H1 (cell line): ENCODE measurements at regions not wholly inside any gene's neighbourhood (a gene's known extent, or its start where the extent isn't known, plus 50 kb on each side); places are given as distances from the start of the nearest gene placed in this dataset.

Experiments
- CTCF ChIA-PET: fragments of 300-600 bp; sonication (Branson Sonifier 250); formaldehyde crosslinking; loops from one replicate; lab custom pipeline; 2021; ENCODE audit not compliant: partially characterized antibody; lab: Charles Lee
- POLR2A ChIA-PET: fragments of 300-600 bp; sonication (Branson Sonifier 250); formaldehyde crosslinking; loops from one replicate; lab custom pipeline; 2021; ENCODE audit warnings: inconsistent platforms; ENCODE audit not compliant: partially characterized antibody; lab: Charles Lee
- DNase-seq, 2 experiments: peaks; one replicate each; pipeline versions ENCODE4 v3.0.0 to v3.0.0-alpha.2; 2010 to 2022; ENCODE audit warnings: low spot score in 2 of 2, low read depth in 1 of 2, mixed read lengths in 1 of 2
- FAIRE-seq: peaks from 2 replicates; lab custom pipeline; 2011; peaks lifted over from hg19 to GRCh38; lab: Jason Lieb, UNC
- H2AFZ ChIP-seq: 2 replicates; pipeline ENCODE4 v1.8.1; 2012; ENCODE audit warnings: low read length, inconsistent platforms
- H2AK5ac ChIP-seq: 2 replicates; pipeline ENCODE4 v1.6.1; 2013; ENCODE audit warnings: low read depth, low read length
- H2BK120ac ChIP-seq: replicated peaks from 2 replicates; pipeline ENCODE3; 2013; ENCODE audit warnings: low read depth, low read length, inconsistent platforms
- H2BK12ac ChIP-seq: 2 replicates; pipeline ENCODE4 v1.6.1; 2013; ENCODE audit warnings: low read depth, low read length
- H2BK15ac ChIP-seq: 2 replicates; pipeline ENCODE4 v1.6.1; 2013; ENCODE audit warnings: low read length
- H2BK20ac ChIP-seq: 2 replicates; pipeline ENCODE4 v1.6.1; 2013; ENCODE audit warnings: low read length
- H2BK5ac ChIP-seq: 2 replicates; pipeline ENCODE4 v1.6.1; 2013; ENCODE audit warnings: low read depth, low read length
- H3K14ac ChIP-seq: 2 replicates; pipeline ENCODE4 v1.6.1; 2013; ENCODE audit warnings: inconsistent platforms; ENCODE audit not compliant: insufficient read length
- H3K18ac ChIP-seq: 2 replicates; pipeline ENCODE4 v1.6.1; 2013; ENCODE audit warnings: low read length; ENCODE audit errors: extremely low read depth
- H3K23ac ChIP-seq: 2 replicates; pipeline ENCODE4 v1.6.1; 2013; ENCODE audit warnings: inconsistent platforms; ENCODE audit not compliant: insufficient read length
- H3K23me2 ChIP-seq: 2 replicates; pipeline ENCODE4 v1.6.1; 2013; ENCODE audit warnings: low read depth, low read length
- H3K27ac ChIP-seq: 2 replicates; pipeline ENCODE4 v1.6.1; 2011; ENCODE audit warnings: low read depth, low read length, inconsistent platforms
- H3K27me3 ChIP-seq, 4 experiments: replicated peaks in 1 of 4; 1 replicate in 1 of 4; 2 replicates in 3 of 4; pipeline versions ENCODE4 v1.6.1 to v1.8.1; 2011 to 2013; ENCODE audit warnings: low read length in 3 of 4, mild to moderate bottlenecking in 3 of 4, inconsistent platforms in 2 of 4, mixed read lengths in 2 of 4, moderate library complexity in 1 of 4; ENCODE audit not compliant: control insufficient read depth in 3 of 4, insufficient read depth in 3 of 4; ENCODE audit errors: extremely low read depth in 1 of 4
- H3K36me3 ChIP-seq, 4 experiments: 2 replicates each; pipeline versions ENCODE4 v1.6.1 to v1.8.1; 2011 to 2013; ENCODE audit warnings: mild to moderate bottlenecking in 4 of 4, low read length in 3 of 4, moderate library complexity in 2 of 4, control low read depth in 1 of 4, inconsistent platforms in 1 of 4; ENCODE audit not compliant: insufficient read depth in 4 of 4, control insufficient read depth in 2 of 4
- H3K4ac ChIP-seq: replicated peaks from 2 replicates; pipeline ENCODE3; 2013; ENCODE audit warnings: low read length, low read depth, mixed read lengths, inconsistent platforms; ENCODE audit not compliant: insufficient read length
- H3K4me1 ChIP-seq, 4 experiments: replicated peaks in 1 of 4; 1 replicate in 1 of 4; 2 replicates in 3 of 4; pipeline versions ENCODE4 v1.6.1 to v1.8.1; 2011 to 2013; ENCODE audit warnings: low read length in 3 of 4, inconsistent platforms in 2 of 4, mixed read lengths in 1 of 4; ENCODE audit not compliant: insufficient read depth in 4 of 4, control insufficient read depth in 3 of 4
- H3K4me2 ChIP-seq, 2 experiments: 2 replicates each; pipeline versions ENCODE4 v1.6.1 to v1.8.1; 2011 to 2013; ENCODE audit warnings: low read depth in 2 of 2, low read length in 2 of 2, control low read depth in 1 of 2, inconsistent platforms in 1 of 2, mild to moderate bottlenecking in 1 of 2; ENCODE audit not compliant: insufficient read depth in 1 of 2
- H3K4me3 ChIP-seq, 4 experiments: fragments of 200-600, 300-600 bp in 1 of 4; sonication (generic), shearing (Covaris generic), sonication (Bioruptor Twin) in 1 of 4; 2 replicates each; pipeline versions ENCODE4 v1.5.1 to v1.8.1; 2011 to 2016; ENCODE audit warnings: low read length in 4 of 4, low read depth in 3 of 4, control low read depth in 2 of 4, inconsistent platforms in 2 of 4, mild to moderate bottlenecking in 2 of 4, mixed read lengths in 1 of 4, moderate library complexity in 1 of 4; ENCODE audit not compliant: insufficient read depth in 2 of 4; ENCODE audit errors: extremely low read depth in 1 of 4
- H3K56ac ChIP-seq: replicated peaks from 2 replicates; pipeline ENCODE3; 2013; ENCODE audit warnings: low read depth, mild to moderate bottlenecking, mixed read lengths, low read length, inconsistent platforms; ENCODE audit not compliant: insufficient read length
- H3K79me1 ChIP-seq: 2 replicates; pipeline ENCODE4 v1.6.1; 2013; ENCODE audit warnings: low read depth, low read length, control low read depth
- H3K79me2 ChIP-seq, 2 experiments: 2 replicates each; pipeline versions ENCODE4 v1.6.1 to v1.8.1; 2012 to 2013; ENCODE audit warnings: low read length in 2 of 2, mild to moderate bottlenecking in 2 of 2, inconsistent platforms in 1 of 2; ENCODE audit not compliant: insufficient read depth in 2 of 2, control insufficient read depth in 1 of 2
- H3K9ac ChIP-seq, 4 experiments: replicated peaks in 1 of 4; 1 replicate in 1 of 4; 2 replicates in 3 of 4; pipeline versions ENCODE4 v1.6.1 to v1.8.1; 2011 to 2013; ENCODE audit warnings: low read depth in 3 of 4, low read length in 3 of 4, control low read depth in 2 of 4, mild to moderate bottlenecking in 2 of 4, moderate library complexity in 2 of 4, inconsistent platforms in 1 of 4; ENCODE audit errors: extremely low read depth in 1 of 4
- H3K9me3 ChIP-seq, 2 experiments: 2 replicates each; pipeline versions ENCODE4 v1.6.1 to v1.8.1; 2012 to 2013; ENCODE audit warnings: mild to moderate bottlenecking in 2 of 2, moderate library complexity in 2 of 2, control low read depth in 1 of 2, inconsistent platforms in 1 of 2, low read depth in 1 of 2, low read length in 1 of 2, mixed read lengths in 1 of 2; ENCODE audit not compliant: insufficient read depth in 2 of 2
- H4K20me1 ChIP-seq, 2 experiments: replicated peaks in 1 of 2; 2 replicates each; pipeline versions ENCODE3 to v1.8.1; 2011 to 2013; ENCODE audit warnings: inconsistent platforms in 2 of 2, low read length in 2 of 2, mild to moderate bottlenecking in 1 of 2; ENCODE audit not compliant: insufficient read depth in 2 of 2, control insufficient read depth in 1 of 2
- H4K5ac ChIP-seq: 2 replicates; pipeline ENCODE4 v1.6.1; 2013; ENCODE audit warnings: low read length, low read depth, mixed read lengths, inconsistent platforms; ENCODE audit not compliant: insufficient read length
- H4K8ac ChIP-seq: 2 replicates; pipeline ENCODE4 v1.8.0; 2013; ENCODE audit warnings: mild to moderate bottlenecking, moderate library complexity, low read length, inconsistent platforms; ENCODE audit not compliant: insufficient read depth; ENCODE audit errors: extremely low read depth
- H4K91ac ChIP-seq: replicated peaks from 2 replicates; pipeline ENCODE3; 2013; ENCODE audit warnings: low read length, mixed read lengths, inconsistent platforms; ENCODE audit not compliant: insufficient read length
- HDAC2 ChIP-seq, 2 experiments: fragments of 300-600 bp in 1 of 2; sonication (generic) in 1 of 2; IDR thresholded peaks; 2 replicates each; pipeline ENCODE4 v1.6.1; 2011 to 2012; ENCODE audit warnings: low read depth in 2 of 2, low read length in 2 of 2, mild to moderate bottlenecking in 2 of 2, moderate library complexity in 2 of 2, borderline replicate concordance in 1 of 2, inconsistent platforms in 1 of 2
- JUN ChIP-seq: IDR thresholded peaks from 2 replicates; pipeline ENCODE4 v1.6.1; 2011; ENCODE audit warnings: low read depth, mild to moderate bottlenecking, improper control_type of control experiment, low read length
- KDM1A ChIP-seq: fragments of 200-600, 300-600 bp; sonication (generic); IDR thresholded peaks from 2 replicates; pipeline ENCODE4 v1.7.1; 2016; ENCODE audit warnings: mild to moderate bottlenecking, low read length, borderline replicate concordance
- MAFK ChIP-seq: IDR thresholded peaks from 2 replicates; pipeline ENCODE4 v1.6.1; 2012; ENCODE audit warnings: low read depth, mild to moderate bottlenecking, improper control_type of control experiment, low read length
- NANOG ChIP-seq: IDR thresholded peaks from 2 replicates; pipeline ENCODE4 v1.6.1; 2011; ENCODE audit warnings: low read length, low read depth, mild to moderate bottlenecking, inconsistent platforms; ENCODE audit not compliant: insufficient read depth, poor library complexity, severe bottlenecking
- SIX5 ChIP-seq: IDR thresholded peaks from 2 replicates; pipeline ENCODE4 v1.6.1; 2011; ENCODE audit warnings: mild to moderate bottlenecking, low read depth, low read length
- TBP ChIP-seq: IDR thresholded peaks from 2 replicates; pipeline ENCODE4 v1.6.1; 2011; ENCODE audit warnings: low read depth, low read length, improper control_type of control experiment
- ZNF274 ChIP-seq: IDR thresholded peaks from 2 replicates; pipeline ENCODE4 v1.7.0; 2012; ENCODE audit warnings: low read length, borderline replicate concordance; ENCODE audit errors: extremely low read depth
- WGBS, 2 experiments: shearing (Covaris generic) in 1 of 2; methylation state at CpG; one replicate each; pipeline versions ENCODE4 v1.1.6 to v1.1.7; 2013 to 2015; ENCODE audit warnings: low lambda C conversion rate in 2 of 2, mixed read lengths in 2 of 2, inconsistent platforms in 1 of 2, low coverage in 1 of 2, missing lambda C conversion rate in 1 of 2; ENCODE audit not compliant: insufficient replicate concordance in 2 of 2, insufficient coverage in 1 of 2, insufficient read length in 1 of 2; ENCODE audit errors: extremely low coverage in 1 of 2, missing lambda C conversion rate in 1 of 2; 5-methylcytosine and 5-hydroxymethylcytosine counted together

DNA sequence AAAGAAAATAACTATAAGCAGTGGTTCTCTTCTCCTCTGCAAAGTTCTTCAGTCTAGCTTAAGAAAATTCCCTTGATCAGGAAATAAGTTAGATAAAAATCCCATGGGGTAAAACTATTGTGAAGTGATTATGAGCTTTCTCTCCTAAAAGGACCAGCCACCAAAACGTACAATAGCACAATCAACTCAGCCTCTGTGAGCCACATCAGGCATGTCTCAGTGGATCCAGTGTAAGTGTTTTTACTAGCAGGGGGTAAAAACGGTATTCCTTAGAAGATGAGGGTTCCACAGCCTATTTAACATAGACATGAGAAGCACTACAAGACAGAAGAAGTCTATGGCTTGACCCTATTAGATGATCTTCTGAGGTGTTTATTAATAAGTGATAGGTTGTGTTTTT, 503.2 kb downstream of the PIK3C3 start:
- no peak for DNase-seq
- no peak overlapping the region for H2BK15ac ChIP-seq
- no peaks in the 10 kb centered on the region for H4K20me1 ChIP-seq
- H3K4me3 ChIP-seq = no peak overlapping the region
- ChIA-PET POLR2A (no interaction called here), CTCF (no interaction called here)
- no peak overlapping the region for H3K27ac ChIP-seq
- FAIRE-seq = no peak
- H4K8ac ChIP-seq = no peak overlapping the region
- no peak overlapping the region for H4K91ac ChIP-seq
- H2BK120ac ChIP-seq = no peak overlapping the region
- no peak overlapping the region for H2BK5ac ChIP-seq
- H2BK20ac ChIP-seq = no peak overlapping the region
- H3K56ac ChIP-seq = no peak overlapping the region
- H3K4ac ChIP-seq = no peak overlapping the region
- no peak overlapping the region for H4K5ac ChIP-seq
- no peak overlapping the region for H3K23ac ChIP-seq
- H3K9me3 ChIP-seq = no peaks in the 10 kb centered on the region
- H3K23me2 ChIP-seq = peaks cover 2% of the 10 kb centered on the region; the same call in 1 of the 2 replicates
- H3K36me3 ChIP-seq = no peaks in the 10 kb centered on the region
- H2AFZ ChIP-seq = no peak overlapping the region
- no peaks in the 10 kb centered on the region for H3K79me2 ChIP-seq
- no peaks in the 10 kb centered on the region for H3K79me1 ChIP-seq
- no peaks in the 10 kb centered on the region for H3K4me1 ChIP-seq
- no peak overlapping the region for H3K4me2 ChIP-seq
- no peak overlapping the region for H3K9ac ChIP-seq
- H2AK5ac ChIP-seq = no peak overlapping the region
- no peak overlapping the region for H3K14ac ChIP-seq
- no peak overlapping the region for H2BK12ac ChIP-seq
- TF ChIP-seq MAFK = no peak
- TF ChIP-seq NANOG = no peak
- no peak for TF ChIP-seq SIX5
- TF ChIP-seq KDM1A = no peak
- no peak for TF ChIP-seq ZNF274
- no peak for TF ChIP-seq HDAC2 (IDR thresholded peaks at IDR 0.05; ENCODE audit: borderline replicate concordance in 1 of 2, low read depth in 2 of 2, low read length in 2 of 2)
- TF ChIP-seq TBP = no peak
- no peak for TF ChIP-seq JUN
- no peak overlapping the region for H3K18ac ChIP-seq
- WGBS, 2 experiments = 79% methylated on average over 2 of the region's 2 CpGs; no CpG with 5 or more reads in 1 of the 2 experiments
- H3K27me3 ChIP-seq = no peaks in the 10 kb centered on the region
